Right lobe of liver (tissue), 4 donors: ENCODE measurements at regions not wholly inside any gene's neighbourhood (a gene's known extent, or its start where the extent isn't known, plus 50 kb on each side); places are given as distances from the start of the nearest gene placed in this dataset.

Experiments used
- POLR2A ChIP-seq: fragments of 450-650 bp; IDR thresholded peaks from one replicate; pipeline ENCODE4 v1.6.1; 2017; ENCODE audit warnings: antibody characterized with exemption, mild to moderate bottlenecking
- TF ChIP-seq, protein P1 (sequence below), 4 donors: fragments of 200-600 bp in 3 of 4; fragments of 450-650 bp in 1 of 4; IDR thresholded peaks; one replicate each; pipeline versions ENCODE4 v1.5.1 to v1.8.0; 2016 to 2022; ENCODE audit warnings: antibody characterized with exemption in 4 of 4, mild to moderate bottlenecking in 2 of 4
- donor health status: DM: no; HTN: no; CAD: no.
- donor health status: DM: no; HTN: no; CAD: no.
- donor health status: DM: no; HTN: yes; CAD: no.

DNA sequence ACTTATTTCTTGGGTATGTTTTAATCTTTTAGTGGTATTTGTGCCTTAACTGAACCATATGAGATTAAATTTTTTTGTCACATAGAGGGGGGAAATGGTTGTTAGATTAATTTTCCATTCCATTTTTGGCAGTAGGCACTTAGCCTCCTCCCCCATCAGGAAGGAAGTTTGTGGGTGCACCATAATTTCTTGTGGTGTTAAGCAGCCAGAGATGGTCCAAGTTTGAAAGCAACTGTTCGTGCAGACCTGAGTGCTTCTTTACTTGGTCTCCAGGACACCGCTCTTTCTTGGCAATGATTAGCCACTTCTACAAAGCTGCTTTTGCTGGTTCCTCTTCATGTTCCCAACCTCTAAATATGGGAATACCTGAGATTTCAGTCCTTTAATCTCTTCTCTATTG is 92.7 kb upstream of the RPL34 start:
- TF ChIP-seq, protein P1, sequence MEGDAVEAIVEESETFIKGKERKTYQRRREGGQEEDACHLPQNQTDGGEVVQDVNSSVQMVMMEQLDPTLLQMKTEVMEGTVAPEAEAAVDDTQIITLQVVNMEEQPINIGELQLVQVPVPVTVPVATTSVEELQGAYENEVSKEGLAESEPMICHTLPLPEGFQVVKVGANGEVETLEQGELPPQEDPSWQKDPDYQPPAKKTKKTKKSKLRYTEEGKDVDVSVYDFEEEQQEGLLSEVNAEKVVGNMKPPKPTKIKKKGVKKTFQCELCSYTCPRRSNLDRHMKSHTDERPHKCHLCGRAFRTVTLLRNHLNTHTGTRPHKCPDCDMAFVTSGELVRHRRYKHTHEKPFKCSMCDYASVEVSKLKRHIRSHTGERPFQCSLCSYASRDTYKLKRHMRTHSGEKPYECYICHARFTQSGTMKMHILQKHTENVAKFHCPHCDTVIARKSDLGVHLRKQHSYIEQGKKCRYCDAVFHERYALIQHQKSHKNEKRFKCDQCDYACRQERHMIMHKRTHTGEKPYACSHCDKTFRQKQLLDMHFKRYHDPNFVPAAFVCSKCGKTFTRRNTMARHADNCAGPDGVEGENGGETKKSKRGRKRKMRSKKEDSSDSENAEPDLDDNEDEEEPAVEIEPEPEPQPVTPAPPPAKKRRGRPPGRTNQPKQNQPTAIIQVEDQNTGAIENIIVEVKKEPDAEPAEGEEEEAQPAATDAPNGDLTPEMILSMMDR (IDR thresholded peaks at IDR 0.05): no peak
- TF ChIP-seq POLR2A: no peak
